ENCODE measurements at regions not wholly inside any gene's neighbourhood (a gene's known extent, or its start where the extent isn't known, plus 50 kb on each side); places are given as distances from the start of the nearest gene placed in this dataset.

- H3K27ac ChIP-seq, result no peak overlapping the region
- no peak for TF ChIP-seq ZFX (IDR thresholded peaks at IDR 0.05; ENCODE audit: borderline replicate concordance)
These were observed 153.6 kb upstream of the C14orf180 start for GRCh38 chr14:104425763-104426646.

- TF ChIP-seq ZFX (IDR thresholded peaks at IDR 0.05; ENCODE audit: borderline replicate concordance), result no peak
- TF ChIP-seq, protein P1, sequence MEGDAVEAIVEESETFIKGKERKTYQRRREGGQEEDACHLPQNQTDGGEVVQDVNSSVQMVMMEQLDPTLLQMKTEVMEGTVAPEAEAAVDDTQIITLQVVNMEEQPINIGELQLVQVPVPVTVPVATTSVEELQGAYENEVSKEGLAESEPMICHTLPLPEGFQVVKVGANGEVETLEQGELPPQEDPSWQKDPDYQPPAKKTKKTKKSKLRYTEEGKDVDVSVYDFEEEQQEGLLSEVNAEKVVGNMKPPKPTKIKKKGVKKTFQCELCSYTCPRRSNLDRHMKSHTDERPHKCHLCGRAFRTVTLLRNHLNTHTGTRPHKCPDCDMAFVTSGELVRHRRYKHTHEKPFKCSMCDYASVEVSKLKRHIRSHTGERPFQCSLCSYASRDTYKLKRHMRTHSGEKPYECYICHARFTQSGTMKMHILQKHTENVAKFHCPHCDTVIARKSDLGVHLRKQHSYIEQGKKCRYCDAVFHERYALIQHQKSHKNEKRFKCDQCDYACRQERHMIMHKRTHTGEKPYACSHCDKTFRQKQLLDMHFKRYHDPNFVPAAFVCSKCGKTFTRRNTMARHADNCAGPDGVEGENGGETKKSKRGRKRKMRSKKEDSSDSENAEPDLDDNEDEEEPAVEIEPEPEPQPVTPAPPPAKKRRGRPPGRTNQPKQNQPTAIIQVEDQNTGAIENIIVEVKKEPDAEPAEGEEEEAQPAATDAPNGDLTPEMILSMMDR (IDR thresholded peaks at IDR 0.05), result no peak
These were observed 152.3 kb upstream of the C14orf180 start for GRCh38 chr14:104427131-104427851.

GRCh38 chr14:104428333-104428851 lies 151.2 kb upstream of the C14orf180 start:
- H3K27ac ChIP-seq, result no peak overlapping the region
- TF ChIP-seq, protein P1 (IDR thresholded peaks at IDR 0.05), result no peak
- TF ChIP-seq ZFX (IDR thresholded peaks at IDR 0.05; ENCODE audit: borderline replicate concordance), result no peak

More at GRCh38 chr14:104427131-104427851, 152.3 kb upstream of the C14orf180 start:
- H3K27ac ChIP-seq, result no peak overlapping the region

- H3K27ac ChIP-seq, result no peak overlapping the region
- TF ChIP-seq ZFX (IDR thresholded peaks at IDR 0.05; ENCODE audit: borderline replicate concordance), result no peak
- TF ChIP-seq, protein P1 (IDR thresholded peaks at IDR 0.05), result no peak
These were observed 150.7 kb upstream of the C14orf180 start for GRCh38 chr14:104428860-104429259.

DNA sequence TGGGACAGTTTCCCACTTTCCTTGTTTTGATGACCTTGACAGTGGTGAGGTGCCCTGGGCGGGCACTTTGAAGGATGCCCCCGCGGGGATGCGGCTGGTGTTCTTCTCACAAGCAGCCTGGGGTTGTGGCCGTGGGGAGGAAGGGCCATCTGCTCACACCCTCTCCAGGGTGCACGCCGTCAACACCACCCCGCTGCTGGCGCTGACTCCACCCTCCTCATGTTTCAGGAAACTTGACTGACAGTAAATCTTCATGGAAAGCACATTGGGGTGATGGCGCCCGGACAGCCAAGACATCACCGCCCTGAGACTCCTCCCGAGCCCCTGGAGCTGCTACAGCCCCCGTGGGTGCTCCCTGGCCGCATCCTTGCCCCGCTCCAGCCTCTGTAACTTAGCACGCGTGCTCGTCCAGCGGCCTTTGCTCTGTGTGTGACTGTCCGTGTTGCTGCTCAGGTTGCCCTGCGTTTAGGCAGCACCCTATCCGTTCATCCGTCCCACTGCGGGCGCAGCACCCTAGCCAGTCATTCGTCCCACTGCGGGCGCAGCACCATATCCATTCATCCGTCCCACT lies 150.2 kb upstream of the C14orf180 start:
- TF ChIP-seq, protein P1 (IDR thresholded peaks at IDR 0.05), result no peak
- TF ChIP-seq ZFX (IDR thresholded peaks at IDR 0.05; ENCODE audit: borderline replicate concordance), result no peak
- no peak overlapping the region for H3K27ac ChIP-seq

DNA sequence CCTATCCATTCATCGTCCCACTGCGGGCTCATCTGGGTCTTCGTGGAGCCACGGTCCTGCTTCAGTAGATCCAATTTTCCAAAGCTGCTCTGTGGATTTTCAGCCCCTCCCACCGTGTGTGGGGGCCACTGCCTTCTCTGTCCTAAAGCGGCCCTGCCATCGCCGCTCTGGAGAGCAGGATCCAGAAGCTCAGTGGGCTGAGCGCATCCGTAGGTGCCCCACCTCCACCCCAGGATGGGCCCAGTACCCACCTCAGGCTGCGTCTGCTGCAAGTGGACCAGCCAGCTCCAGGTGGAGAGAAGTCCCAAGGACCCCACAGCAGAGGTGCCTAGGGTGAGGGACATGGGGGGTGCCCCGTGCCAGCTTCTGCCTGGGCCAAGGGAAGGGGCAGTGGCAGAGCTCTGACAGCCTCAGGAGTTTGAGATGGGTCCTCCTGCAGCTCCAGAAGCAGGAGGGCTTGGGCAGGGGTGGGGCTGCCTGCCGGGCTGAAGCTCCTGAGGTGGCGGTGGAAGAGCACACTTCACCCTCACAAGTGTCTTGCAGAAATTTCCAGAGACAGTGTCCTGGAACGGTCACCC lies 148.1 kb upstream of the C14orf180 start:
- no peak overlapping the region for H3K27ac ChIP-seq
- TF ChIP-seq, protein P1 (IDR thresholded peaks at IDR 0.05), result no peak
- no peak for TF ChIP-seq ZFX (IDR thresholded peaks at IDR 0.05; ENCODE audit: borderline replicate concordance)

GRCh38 chr14:104431929-104432541 lies 147.5 kb upstream of the C14orf180 start:
- TF ChIP-seq ZFX (IDR thresholded peaks at IDR 0.05; ENCODE audit: borderline replicate concordance), result no peak
- TF ChIP-seq, protein P1 (IDR thresholded peaks at IDR 0.05), result no peak
- no peak overlapping the region for H3K27ac ChIP-seq

Data from 22Rv1 (cell line).